ENCODE measurements at regions not wholly inside any gene's neighbourhood (a gene's known extent, or its start where the extent isn't known, plus 50 kb on each side); places are given as distances from the start of the nearest gene placed in this dataset.

DNA sequence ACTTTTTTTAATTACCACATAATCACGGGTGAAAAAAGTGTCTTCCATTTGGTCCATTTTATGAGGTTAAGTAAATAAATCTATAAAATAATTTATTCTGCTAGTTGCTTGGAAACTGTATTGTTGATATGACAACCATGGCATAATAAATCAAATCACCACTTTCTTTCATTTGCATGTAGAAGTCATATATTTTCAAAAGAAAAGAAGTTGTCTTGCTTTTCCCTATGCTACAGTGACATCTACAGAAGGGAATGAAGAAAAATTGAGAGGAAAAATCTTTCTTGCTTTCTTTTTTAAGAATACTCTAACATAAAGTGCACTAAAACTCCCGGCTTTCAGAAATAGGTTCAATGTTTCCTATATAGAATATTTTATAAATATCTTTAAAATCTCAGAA lies 228.5 kb downstream of the ZBBX start:
- Histone ChIP-seq H3K27me3 (ENCODE audit: control insufficient read depth, extremely low read depth, insufficient read depth, low read length) (no peaks in the 10 kb centered on the region), H3K9ac (ENCODE audit: control insufficient read depth, extremely low read depth, insufficient read depth, low read length) (no peak overlapping the region), H2AFZ (ENCODE audit: control insufficient read depth, low read length) (no peak overlapping the region), H3K27ac (ENCODE audit: control insufficient read depth, insufficient read depth, low read length) (no peak overlapping the region), H4K20me1 (ENCODE audit: control insufficient read depth, extremely low read depth, insufficient read depth, low read length) (no peaks in the 10 kb centered on the region), H3K4me3 (ENCODE audit: control insufficient read depth in 2 of 3, extremely low read depth in 1 of 3, insufficient read depth in 2 of 3, low read depth in 1 of 3, low read length in 3 of 3) (no peak overlapping the region), H3K79me2 (ENCODE audit: control insufficient read depth, insufficient read depth, low read length) (no peaks in the 10 kb centered on the region), H3K9me1 (ENCODE audit: control insufficient read depth, extremely low read depth, insufficient read depth, low read length) (no peaks in the 10 kb centered on the region), H3K9me3 (ENCODE audit: control insufficient read depth, low read depth, low read length) (no peaks in the 10 kb centered on the region), H3K36me3 (ENCODE audit: control insufficient read depth in 2 of 2, extremely low read depth in 1 of 2, insufficient read depth in 2 of 2, low read length in 2 of 2) (no peaks in the 10 kb centered on the region), H3K4me2 (ENCODE audit: control insufficient read depth, extremely low read depth, insufficient read depth, low read depth, low read length) (no peak overlapping the region), H3K4me1 (ENCODE audit: control insufficient read depth, extremely low read depth, insufficient read depth, low read length) (no peaks in the 10 kb centered on the region)
- DNase-seq (ENCODE audit: low read depth, low spot score) = no peak
- FAIRE-seq = no peak
- dilution Hi-C loops (cut with MboI; ENCODE audit: extremely low pct_ligation_motif_present, low sequenced_read_pairs) = no loop called here
- TF ChIP-seq, protein P1, sequence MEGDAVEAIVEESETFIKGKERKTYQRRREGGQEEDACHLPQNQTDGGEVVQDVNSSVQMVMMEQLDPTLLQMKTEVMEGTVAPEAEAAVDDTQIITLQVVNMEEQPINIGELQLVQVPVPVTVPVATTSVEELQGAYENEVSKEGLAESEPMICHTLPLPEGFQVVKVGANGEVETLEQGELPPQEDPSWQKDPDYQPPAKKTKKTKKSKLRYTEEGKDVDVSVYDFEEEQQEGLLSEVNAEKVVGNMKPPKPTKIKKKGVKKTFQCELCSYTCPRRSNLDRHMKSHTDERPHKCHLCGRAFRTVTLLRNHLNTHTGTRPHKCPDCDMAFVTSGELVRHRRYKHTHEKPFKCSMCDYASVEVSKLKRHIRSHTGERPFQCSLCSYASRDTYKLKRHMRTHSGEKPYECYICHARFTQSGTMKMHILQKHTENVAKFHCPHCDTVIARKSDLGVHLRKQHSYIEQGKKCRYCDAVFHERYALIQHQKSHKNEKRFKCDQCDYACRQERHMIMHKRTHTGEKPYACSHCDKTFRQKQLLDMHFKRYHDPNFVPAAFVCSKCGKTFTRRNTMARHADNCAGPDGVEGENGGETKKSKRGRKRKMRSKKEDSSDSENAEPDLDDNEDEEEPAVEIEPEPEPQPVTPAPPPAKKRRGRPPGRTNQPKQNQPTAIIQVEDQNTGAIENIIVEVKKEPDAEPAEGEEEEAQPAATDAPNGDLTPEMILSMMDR (optimal IDR thresholded peaks at IDR 0.05 in 1 of 3, IDR thresholded peaks at IDR 0.05 in 1 of 3, conservative IDR thresholded peaks at IDR 0.05 in 1 of 3; ENCODE audit: extremely low read depth in 1 of 3, insufficient read depth in 2 of 3, low read length in 3 of 3) = no peak
- TF ChIP-seq EZH2 (IDR thresholded peaks at IDR 0.05; ENCODE audit: low read length) = no peak

DNA sequence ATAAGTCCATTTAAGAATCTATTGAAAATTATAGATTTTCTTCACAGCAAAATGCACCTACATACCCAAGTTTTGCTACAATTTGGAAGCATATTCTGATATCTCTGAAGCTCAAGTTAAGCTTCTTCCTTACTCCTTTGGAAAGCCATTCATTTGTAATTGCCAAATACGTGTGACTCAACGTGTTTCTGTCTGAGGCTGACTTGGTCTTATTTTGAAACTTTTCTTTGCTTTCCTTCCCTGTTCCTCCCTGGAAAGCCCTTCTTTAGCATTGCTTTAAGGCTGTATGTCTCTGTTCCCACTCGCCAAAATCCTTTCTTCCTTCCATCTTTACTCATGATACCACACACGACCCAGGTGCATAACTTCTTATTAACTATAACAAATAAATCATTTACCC lies 232.0 kb downstream of the ZBBX start:
- H3K36me3 ChIP-seq (ENCODE audit: control insufficient read depth in 2 of 2, extremely low read depth in 1 of 2, insufficient read depth in 2 of 2, low read length in 2 of 2) = no peaks in the 10 kb centered on the region
- H3K79me2 ChIP-seq (ENCODE audit: control insufficient read depth, insufficient read depth, low read length) = no peaks in the 10 kb centered on the region
- no peaks in the 10 kb centered on the region for H3K4me1 ChIP-seq (ENCODE audit: control insufficient read depth, extremely low read depth, insufficient read depth, low read length)
- dilution Hi-C loops (cut with MboI; ENCODE audit: extremely low pct_ligation_motif_present, low sequenced_read_pairs) = no loop called here
- TF ChIP-seq EZH2 (IDR thresholded peaks at IDR 0.05; ENCODE audit: low read length) = no peak
- TF ChIP-seq, protein P1 (optimal IDR thresholded peaks at IDR 0.05 in 1 of 3, IDR thresholded peaks at IDR 0.05 in 1 of 3, conservative IDR thresholded peaks at IDR 0.05 in 1 of 3; ENCODE audit: extremely low read depth in 1 of 3, insufficient read depth in 2 of 3, low read length in 3 of 3) = no peak
- DNase-seq (ENCODE audit: low read depth, low spot score) = no peak
- H3K27me3 ChIP-seq (ENCODE audit: control insufficient read depth, extremely low read depth, insufficient read depth, low read length) = no peaks in the 10 kb centered on the region
- H2AFZ ChIP-seq (ENCODE audit: control insufficient read depth, low read length) = no peak overlapping the region
- no peak for FAIRE-seq
- no peaks in the 10 kb centered on the region for H3K9me3 ChIP-seq (ENCODE audit: control insufficient read depth, low read depth, low read length)
- no peak overlapping the region for H3K9ac ChIP-seq (ENCODE audit: control insufficient read depth, extremely low read depth, insufficient read depth, low read length)
- H3K9me1 ChIP-seq (ENCODE audit: control insufficient read depth, extremely low read depth, insufficient read depth, low read length) = no peaks in the 10 kb centered on the region
- H3K4me2 ChIP-seq (ENCODE audit: control insufficient read depth, extremely low read depth, insufficient read depth, low read depth, low read length) = no peak overlapping the region
- H3K4me3 ChIP-seq (ENCODE audit: control insufficient read depth in 2 of 3, extremely low read depth in 1 of 3, insufficient read depth in 2 of 3, low read depth in 1 of 3, low read length in 3 of 3) = no peak overlapping the region
- H3K27ac ChIP-seq (ENCODE audit: control insufficient read depth, insufficient read depth, low read length) = no peak overlapping the region
- no peaks in the 10 kb centered on the region for H4K20me1 ChIP-seq (ENCODE audit: control insufficient read depth, extremely low read depth, insufficient read depth, low read length)

All from keratinocyte (primary cell).